Mesenchymal stem cell (in vitro differentiated cells and primary cell): ENCODE measurements at regions not wholly inside any gene's neighbourhood (a gene's known extent, or its start where the extent isn't known, plus 50 kb on each side); places are given as distances from the start of the nearest gene placed in this dataset.

Experiments used
- DNase-seq: peaks from one replicate; pipeline ENCODE4 v3.0.0-alpha.2; 2013
- H2AFZ ChIP-seq: one replicate; pipeline ENCODE4 v1.6.1; 2013; ENCODE audit warnings: low read depth, mild to moderate bottlenecking, control low read depth, inconsistent platforms, low read length, moderate library complexity
- H2AK5ac ChIP-seq: 2 replicates; pipeline ENCODE4 v1.6.1; 2013; ENCODE audit warnings: low read length, moderate library complexity, mild to moderate bottlenecking, inconsistent platforms; ENCODE audit not compliant: severe bottlenecking
- H2BK120ac ChIP-seq: one replicate; pipeline ENCODE4 v1.6.1; 2013; ENCODE audit warnings: low read depth, mild to moderate bottlenecking, inconsistent platforms, low read length, moderate library complexity
- H2BK12ac ChIP-seq, 2 experiments: one replicate each; pipeline ENCODE4 v1.6.1; 2013; ENCODE audit warnings: inconsistent platforms in 2 of 2, low read length in 2 of 2, mild to moderate bottlenecking in 2 of 2, moderate library complexity in 2 of 2, control low read depth in 1 of 2
- H2BK15ac ChIP-seq: one replicate; pipeline ENCODE4 v1.6.1; 2013; ENCODE audit warnings: mild to moderate bottlenecking, low read depth, inconsistent platforms; ENCODE audit not compliant: poor library complexity, severe bottlenecking
- H2BK5ac ChIP-seq: 2 replicates; pipeline ENCODE4 v1.6.1; 2013; ENCODE audit warnings: low read depth, mild to moderate bottlenecking, low read length, control low read depth, inconsistent platforms; ENCODE audit not compliant: poor library complexity, severe bottlenecking
- H3K14ac ChIP-seq, 2 experiments: one replicate each; pipeline ENCODE4 v1.6.1; 2013; ENCODE audit warnings: inconsistent platforms in 2 of 2, low read length in 2 of 2, control low read depth in 1 of 2, mild to moderate bottlenecking in 1 of 2, moderate library complexity in 1 of 2
- H3K18ac ChIP-seq, 2 experiments: one replicate each; pipeline ENCODE4 v1.6.1; 2013; ENCODE audit warnings: inconsistent platforms in 2 of 2, low read length in 2 of 2, control low read depth in 1 of 2, low read depth in 1 of 2, mild to moderate bottlenecking in 1 of 2
- H3K23ac ChIP-seq, 2 experiments: one replicate each; pipeline ENCODE4 v1.6.1; 2013; ENCODE audit warnings: inconsistent platforms in 2 of 2, low read length in 2 of 2, mild to moderate bottlenecking in 2 of 2, moderate library complexity in 2 of 2, control low read depth in 1 of 2
- H3K27ac ChIP-seq: 2 replicates; pipeline ENCODE4 v1.5.1; 2013; ENCODE audit warnings: mild to moderate bottlenecking, moderate library complexity, low read length, control low read depth, inconsistent platforms; ENCODE audit not compliant: poor library complexity, severe bottlenecking
- H3K27me3 ChIP-seq, 2 experiments: 2 replicates each; pipeline versions ENCODE4 v1.6.1 to v1.7.0; 2013; ENCODE audit warnings: low read length in 2 of 2, mild to moderate bottlenecking in 2 of 2, moderate library complexity in 2 of 2, control low read depth in 1 of 2, inconsistent platforms in 1 of 2; ENCODE audit not compliant: control insufficient read depth in 1 of 2, insufficient read depth in 1 of 2
- H3K36me3 ChIP-seq, 2 experiments: 2 replicates each; pipeline versions ENCODE4 v1.6.1 to v1.7.0; 2013; ENCODE audit warnings: low read length in 2 of 2, control low read depth in 1 of 2, inconsistent platforms in 1 of 2, low read depth in 1 of 2, mild to moderate bottlenecking in 1 of 2; ENCODE audit not compliant: insufficient read depth in 2 of 2, control insufficient read depth in 1 of 2
- H3K4ac ChIP-seq, 2 experiments: one replicate each; pipeline ENCODE4 v1.6.1; 2013; ENCODE audit warnings: inconsistent platforms in 2 of 2, low read length in 2 of 2, mild to moderate bottlenecking in 2 of 2, moderate library complexity in 2 of 2, control low read depth in 1 of 2, low read depth in 1 of 2
- H3K4me1 ChIP-seq: 2 replicates; pipeline ENCODE4 v1.6.1; 2013; ENCODE audit warnings: low read depth, low read length, control low read depth; ENCODE audit not compliant: control insufficient read depth, insufficient read depth
- H3K4me2 ChIP-seq: 2 replicates; pipeline ENCODE4 v1.6.1; 2013; ENCODE audit warnings: low read length, mild to moderate bottlenecking, inconsistent platforms; ENCODE audit not compliant: poor library complexity, severe bottlenecking
- H3K4me3 ChIP-seq, 2 experiments: 2 replicates each; pipeline versions ENCODE4 v1.5.1 to v1.7.0; 2013; ENCODE audit warnings: low read length in 2 of 2, mild to moderate bottlenecking in 2 of 2, control low read depth in 1 of 2, low read depth in 1 of 2; ENCODE audit not compliant: insufficient read depth in 1 of 2
- H3K79me1 ChIP-seq: replicated peaks from 2 replicates; pipeline ENCODE4 v1.6.1; 2013; ENCODE audit warnings: mild to moderate bottlenecking, control low read depth, low read length, inconsistent platforms; ENCODE audit not compliant: poor library complexity, severe bottlenecking
- H3K9ac ChIP-seq: 2 replicates; pipeline ENCODE4 v1.7.0; 2013; ENCODE audit warnings: mild to moderate bottlenecking, low read length, moderate library complexity
- H3K9me3 ChIP-seq: 2 replicates; pipeline ENCODE4 v1.7.0; 2013; ENCODE audit warnings: mild to moderate bottlenecking, low read length; ENCODE audit not compliant: control insufficient read depth
- H4K8ac ChIP-seq: one replicate; pipeline ENCODE4 v1.6.1; 2013; ENCODE audit warnings: inconsistent platforms, mild to moderate bottlenecking, low read length, moderate library complexity
- H4K91ac ChIP-seq: one replicate; pipeline ENCODE4 v1.6.1; 2013; ENCODE audit warnings: mild to moderate bottlenecking, low read length, inconsistent platforms
- WGBS: methylation state at CpG from one replicate; pipeline ENCODE4 v1.1.7; 2013; ENCODE audit warnings: mixed read lengths; 5-methylcytosine and 5-hydroxymethylcytosine counted together

DNA sequence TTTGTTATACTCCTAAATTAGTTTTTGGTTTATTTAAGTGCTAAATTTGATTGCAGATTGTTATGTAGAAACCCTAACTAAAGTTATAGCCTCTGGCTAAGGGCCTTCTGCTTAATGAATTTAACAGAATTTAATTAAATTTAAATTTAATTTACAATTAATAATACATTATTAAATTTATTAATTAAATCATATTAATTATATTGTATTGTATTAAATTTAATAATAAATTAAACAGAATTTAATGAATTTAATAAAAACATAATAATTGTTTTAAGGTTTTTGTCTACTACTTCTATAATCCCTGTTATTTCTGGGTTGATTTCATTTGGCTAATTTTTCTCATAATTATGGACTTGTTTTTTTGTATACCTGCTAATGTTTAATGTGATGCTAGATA, 141.9 kb upstream of the TECRL start:
- H3K4me2 ChIP-seq, result no peak overlapping the region
- no peak overlapping the region for H3K4ac ChIP-seq
- H3K27ac ChIP-seq, result no peak overlapping the region
- H2BK5ac ChIP-seq, result no peak overlapping the region
- no peak overlapping the region for H3K23ac ChIP-seq
- H4K8ac ChIP-seq, result no peak overlapping the region
- no peak for DNase-seq
- no peak overlapping the region for H4K91ac ChIP-seq
- no peak overlapping the region for H2AFZ ChIP-seq
- no peaks in the 10 kb centered on the region for H3K4me1 ChIP-seq
- no peak overlapping the region for H3K9ac ChIP-seq
- no peaks in the 10 kb centered on the region for H3K79me1 ChIP-seq
- H3K18ac ChIP-seq, result no peak overlapping the region
- H3K27me3 ChIP-seq, result no peaks in the 10 kb centered on the region
- no peaks in the 10 kb centered on the region for H3K36me3 ChIP-seq
- no peak overlapping the region for H2BK120ac ChIP-seq
- no peak overlapping the region for H3K14ac ChIP-seq
- no peak overlapping the region for H2BK15ac ChIP-seq
- no peak overlapping the region for H3K4me3 ChIP-seq
- H2BK12ac ChIP-seq, result no peak overlapping the region
- H3K9me3 ChIP-seq, result no peaks in the 10 kb centered on the region
- H2AK5ac ChIP-seq, result no peak overlapping the region

GRCh38 chr4:64545593-64545992, 136.3 kb upstream of the TECRL start:
- Histone ChIP-seq H3K4me1 (no peaks in the 10 kb centered on the region), H3K9me3 (no peaks in the 10 kb centered on the region), H3K79me1 (no peaks in the 10 kb centered on the region), H2AFZ (no peak overlapping the region), H3K4me2 (no peak overlapping the region), H3K4ac (no peak overlapping the region), H3K23ac (no peak overlapping the region), H3K36me3 (no peaks in the 10 kb centered on the region), H3K18ac (no peak overlapping the region), H3K27ac (no peak overlapping the region), H3K14ac (no peak overlapping the region), H3K27me3 (no peaks in the 10 kb centered on the region), H3K9ac (no peak overlapping the region), H3K4me3 (no peak overlapping the region), H2BK5ac (no peak overlapping the region), H4K91ac (no peak overlapping the region), H2AK5ac (no peak overlapping the region), H2BK15ac (no peak overlapping the region), H2BK120ac (no peak overlapping the region), H4K8ac (no peak overlapping the region), H2BK12ac (no peak overlapping the region)
- 99% methylated on average over 15 of the region's 15 CpGs for WGBS
- DNase-seq, result no peak

DNA sequence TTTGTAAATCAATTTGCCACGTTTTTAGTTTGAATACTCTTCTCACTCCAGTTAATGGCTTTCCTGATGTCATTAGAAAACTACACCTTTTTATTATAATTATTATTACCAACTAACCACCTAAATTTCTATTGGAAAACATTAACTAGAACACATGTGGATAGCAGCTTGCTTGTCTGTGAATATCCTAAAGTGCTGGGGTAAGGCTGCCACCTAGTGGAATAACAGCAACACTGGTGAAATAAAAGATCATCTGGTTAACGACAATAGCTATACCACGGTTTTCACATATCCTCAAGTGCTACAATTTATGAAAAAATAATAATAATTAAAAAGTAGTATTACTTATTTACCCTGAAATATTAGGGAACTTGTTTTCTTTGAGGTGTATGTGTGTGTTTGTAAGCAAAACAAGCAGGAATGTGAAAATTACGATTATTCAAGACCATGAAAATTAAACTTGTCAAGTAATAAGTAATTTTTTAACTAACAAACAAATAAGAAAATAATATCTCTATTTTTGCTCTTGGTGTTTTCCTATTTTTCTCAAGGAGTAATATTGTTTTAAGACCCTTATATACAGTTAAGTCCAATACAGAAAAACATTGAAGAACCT, 130.1 kb upstream of the TECRL start:
- no CpG with 5 or more reads among the region's 4 CpGs for WGBS
- no peaks in the 10 kb centered on the region for H3K79me1 ChIP-seq

DNA sequence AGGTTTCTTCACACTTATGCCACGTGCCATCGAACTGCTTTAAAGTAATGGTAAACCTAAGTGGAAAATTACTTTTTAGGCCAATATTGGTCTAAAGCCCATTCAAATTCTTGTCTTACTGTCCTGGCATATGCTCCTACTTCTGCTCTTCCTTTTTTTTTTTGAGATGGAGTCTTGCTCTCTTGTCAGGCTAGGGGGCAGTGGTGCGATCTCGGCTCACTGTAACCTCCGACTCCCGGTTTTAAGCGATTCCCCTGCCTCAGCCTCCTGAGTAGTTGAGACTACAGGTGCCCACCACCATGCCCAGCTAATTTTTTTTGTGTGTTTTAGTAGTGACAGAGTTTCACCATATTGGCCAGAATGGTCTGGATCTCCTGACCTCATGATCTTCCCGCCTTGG, 129.0 kb upstream of the TECRL start:
- Histone ChIP-seq H2BK15ac (no peak overlapping the region), H3K27ac (no peak overlapping the region), H3K18ac (no peak overlapping the region), H3K9ac (no peak overlapping the region), H4K8ac (no peak overlapping the region), H4K91ac (no peak overlapping the region), H3K4me2 (no peak overlapping the region), H3K4ac (no peak overlapping the region), H2AFZ (no peak overlapping the region), H3K9me3 (no peaks in the 10 kb centered on the region), H3K4me1 (no peaks in the 10 kb centered on the region), H3K23ac (no peak overlapping the region), H3K79me1 (no peaks in the 10 kb centered on the region), H3K4me3 (no peak overlapping the region), H3K14ac (no peak overlapping the region), H3K36me3 (no peaks in the 10 kb centered on the region), H2AK5ac (no peak overlapping the region), H2BK120ac (no peak overlapping the region), H2BK5ac (no peak overlapping the region), H2BK12ac (no peak overlapping the region), H3K27me3 (no peaks in the 10 kb centered on the region)
- DNase-seq, result no peak
- WGBS, result 67% methylated on average over 7 of the region's 8 CpGs

More for the DNA sequence above, 130.1 kb upstream of the TECRL start:
- H3K4ac ChIP-seq, result no peak overlapping the region
- no peak overlapping the region for H3K4me2 ChIP-seq
- no peaks in the 10 kb centered on the region for H3K4me1 ChIP-seq
- H3K23ac ChIP-seq, result no peak overlapping the region
- no peak overlapping the region for H3K27ac ChIP-seq
- peak; percentile 71 for DNase-seq
- no peaks in the 10 kb centered on the region for H3K9me3 ChIP-seq
- no peak overlapping the region for H3K4me3 ChIP-seq
- H4K8ac ChIP-seq, result no peak overlapping the region
- no peak overlapping the region for H2BK5ac ChIP-seq
- no peaks in the 10 kb centered on the region for H3K36me3 ChIP-seq
- H3K27me3 ChIP-seq, result no peaks in the 10 kb centered on the region
- no peak overlapping the region for H2BK15ac ChIP-seq
- H2AK5ac ChIP-seq, result no peak overlapping the region
- no peak overlapping the region for H2BK120ac ChIP-seq
- H3K14ac ChIP-seq, result no peak overlapping the region
- no peak overlapping the region for H2AFZ ChIP-seq
- no peak overlapping the region for H2BK12ac ChIP-seq
- no peak overlapping the region for H3K18ac ChIP-seq
- no peak overlapping the region for H3K9ac ChIP-seq
- H4K91ac ChIP-seq, result no peak overlapping the region
